ENCODE measurements at regions not wholly inside any gene's neighbourhood (a gene's known extent, or its start where the extent isn't known, plus 50 kb on each side); places are given as distances from the start of the nearest gene placed in this dataset.

GRCh38 chr1:106746448-106747085, 309.9 kb upstream of the PRMT6 start:
- DNase-seq (ENCODE audit: low read depth, low spot score) = no peak
- Histone ChIP-seq H3K27me3 (replicated peaks in 1 of 2; ENCODE audit: control insufficient read depth in 2 of 2, insufficient read depth in 2 of 2, low read length in 1 of 2) (no peaks in the 10 kb centered on the region), H4K20me1 (ENCODE audit: control insufficient read depth, insufficient read depth) (no peaks in the 10 kb centered on the region), H3K27ac (ENCODE audit: control insufficient read depth, insufficient read depth) (no peak overlapping the region), H3K9ac (ENCODE audit: control insufficient read depth, insufficient read depth, low read length) (no peak overlapping the region), H3K36me3 (ENCODE audit: control insufficient read depth in 2 of 2, insufficient read depth in 2 of 2, low read length in 1 of 2) (no peaks in the 10 kb centered on the region), H3K79me2 (ENCODE audit: control insufficient read depth, insufficient read depth, low read length) (no peaks in the 10 kb centered on the region), H3K9me3 (replicated peaks; ENCODE audit: control insufficient read depth, insufficient read depth, low read length) (no peaks in the 10 kb centered on the region), H3K4me2 (ENCODE audit: control insufficient read depth, insufficient read depth) (no peak overlapping the region), H3K4me1 (ENCODE audit: control insufficient read depth, insufficient read depth, low read length) (no peaks in the 10 kb centered on the region), H2AFZ (ENCODE audit: control insufficient read depth, low read depth, low read length) (no peak overlapping the region), H3K4me3 (no peak overlapping the region)
- no peak for ATAC-seq
- ChIA-PET SMC1A (ENCODE audit: uncharacterized antibody, unreplicated experiment) (no interaction called here), POLR2A (no interaction called here), CTCF (no interaction called here), RAD21 (ENCODE audit: unreplicated experiment) (no interaction called here)
- 0% methylated on average over 2 of the region's 2 CpGs for WGBS (ENCODE audit: insufficient coverage, insufficient replicate concordance, low lambda C conversion rate, missing lambda C conversion rate)
- intact Hi-C loops (cut with micrococcal nuclease; ENCODE audit: unreplicated experiment) = no loop called here
- no peak for FAIRE-seq
- no peak for TF ChIP-seq RBBP5 (conservative IDR thresholded peaks at IDR 0.05)
- TF ChIP-seq MEF2A (IDR thresholded peaks at IDR 0.05; ENCODE audit: insufficient read depth, low read depth, low read length) = no peak
- TF ChIP-seq TARDBP (IDR thresholded peaks at IDR 0.05; ENCODE audit: borderline replicate concordance) = no peak
- no peak for TF ChIP-seq E4F1 (IDR thresholded peaks at IDR 0.05; ENCODE audit: borderline replicate concordance, partially characterized antibody)
- no peak for TF ChIP-seq SIX5 (IDR thresholded peaks at IDR 0.05; ENCODE audit: low read depth, low read length, severe bottlenecking)
- no peak for TF ChIP-seq ZNF24 (IDR thresholded peaks at IDR 0.05)
- TF ChIP-seq BMI1 (IDR thresholded peaks at IDR 0.05; ENCODE audit: borderline replicate concordance) = no peak
- no peak for TF ChIP-seq BRCA1 (IDR thresholded peaks at IDR 0.05; ENCODE audit: low read depth, low read length)
- TF ChIP-seq, protein P1, sequence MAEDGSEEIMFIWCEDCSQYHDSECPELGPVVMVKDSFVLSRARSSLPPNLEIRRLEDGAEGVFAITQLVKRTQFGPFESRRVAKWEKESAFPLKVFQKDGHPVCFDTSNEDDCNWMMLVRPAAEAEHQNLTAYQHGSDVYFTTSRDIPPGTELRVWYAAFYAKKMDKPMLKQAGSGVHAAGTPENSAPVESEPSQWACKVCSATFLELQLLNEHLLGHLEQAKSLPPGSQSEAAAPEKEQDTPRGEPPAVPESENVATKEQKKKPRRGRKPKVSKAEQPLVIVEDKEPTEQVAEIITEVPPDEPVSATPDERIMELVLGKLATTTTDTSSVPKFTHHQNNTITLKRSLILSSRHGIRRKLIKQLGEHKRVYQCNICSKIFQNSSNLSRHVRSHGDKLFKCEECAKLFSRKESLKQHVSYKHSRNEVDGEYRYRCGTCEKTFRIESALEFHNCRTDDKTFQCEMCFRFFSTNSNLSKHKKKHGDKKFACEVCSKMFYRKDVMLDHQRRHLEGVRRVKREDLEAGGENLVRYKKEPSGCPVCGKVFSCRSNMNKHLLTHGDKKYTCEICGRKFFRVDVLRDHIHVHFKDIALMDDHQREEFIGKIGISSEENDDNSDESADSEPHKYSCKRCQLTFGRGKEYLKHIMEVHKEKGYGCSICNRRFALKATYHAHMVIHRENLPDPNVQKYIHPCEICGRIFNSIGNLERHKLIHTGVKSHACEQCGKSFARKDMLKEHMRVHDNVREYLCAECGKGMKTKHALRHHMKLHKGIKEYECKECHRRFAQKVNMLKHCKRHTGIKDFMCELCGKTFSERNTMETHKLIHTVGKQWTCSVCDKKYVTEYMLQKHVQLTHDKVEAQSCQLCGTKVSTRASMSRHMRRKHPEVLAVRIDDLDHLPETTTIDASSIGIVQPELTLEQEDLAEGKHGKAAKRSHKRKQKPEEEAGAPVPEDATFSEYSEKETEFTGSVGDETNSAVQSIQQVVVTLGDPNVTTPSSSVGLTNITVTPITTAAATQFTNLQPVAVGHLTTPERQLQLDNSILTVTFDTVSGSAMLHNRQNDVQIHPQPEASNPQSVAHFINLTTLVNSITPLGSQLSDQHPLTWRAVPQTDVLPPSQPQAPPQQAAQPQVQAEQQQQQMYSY (CRISPR knock-in tag; IDR thresholded peaks at IDR 0.05) = no peak
- 0 out of 4 replicates have a peak, but pooled peaks of 1 of the 2 experiments have one; percentile 19 for TF ChIP-seq ETV6 (conservative IDR thresholded peaks at IDR 0.05 in 1 of 2, IDR thresholded peaks at IDR 0.05 in 1 of 2; ENCODE audit: borderline replicate concordance in 1 of 2, low read depth in 1 of 2)
- TF ChIP-seq CREB1 (IDR thresholded peaks at IDR 0.05; ENCODE audit: low read depth) = no peak
- no peak for TF ChIP-seq CHD2 (IDR thresholded peaks at IDR 0.05; ENCODE audit: borderline replicate concordance, low read depth, low read length)
- TF ChIP-seq BACH1 (IDR thresholded peaks at IDR 0.05; ENCODE audit: borderline replicate concordance) = no peak
- peak; percentile 17; the same call in 1 of the 2 replicates for TF ChIP-seq RAD51 (IDR thresholded peaks at IDR 0.05)
- in situ Hi-C loops (cut with MboI) = no loop called here
- BruUV-seq (replicated peaks) = no TSS peak

All from GM12878 (cell line).